ENCODE measurements at regions not wholly inside any gene's neighbourhood (a gene's known extent, or its start where the extent isn't known, plus 50 kb on each side); places are given as distances from the start of the nearest gene placed in this dataset.

DNA sequence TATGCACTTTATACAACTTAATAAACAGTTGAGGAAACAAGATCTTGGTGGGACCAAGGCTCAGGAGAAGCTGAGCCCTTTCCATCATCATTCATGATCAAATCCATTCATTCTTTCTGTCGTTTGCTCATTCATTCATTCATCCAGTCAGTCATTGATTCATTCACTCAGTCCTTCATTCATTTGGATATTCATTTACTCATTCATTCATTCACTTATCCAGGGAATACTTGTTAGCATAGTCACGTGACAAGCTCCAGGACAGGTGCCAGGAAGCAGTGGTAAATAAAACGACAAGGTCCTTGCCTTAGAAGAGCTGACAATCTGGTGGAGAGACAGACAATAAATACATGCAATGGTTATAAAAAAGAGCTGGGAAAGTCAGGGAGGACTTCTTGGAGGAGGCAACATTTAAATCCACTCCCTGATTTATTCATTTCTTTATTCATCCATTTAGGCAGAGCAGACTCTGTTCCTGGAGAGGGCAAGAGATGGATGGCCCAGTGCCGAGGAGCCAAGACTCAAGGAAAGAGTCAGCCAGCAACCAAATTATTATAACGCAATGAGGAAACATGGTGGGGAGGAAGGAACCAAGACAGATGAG is 74.1 kb upstream of the CASZ1 start:
- H3K36me3 ChIP-seq (ENCODE audit: control insufficient read depth in 2 of 3, insufficient read depth in 3 of 3, low read length in 3 of 3) = no peaks in the 10 kb centered on the region
- no peak overlapping the region for H3K4me3 ChIP-seq (ENCODE audit: low read length)
- no peak overlapping the region for H3K27ac ChIP-seq (ENCODE audit: low read depth, low read length)
- ATAC-seq (no peak), DNase-seq (no peak)
- peaks cover 0 to 13% of the 10 kb centered on the region in 2 donors for H3K27me3 ChIP-seq (ENCODE audit: control insufficient read depth in 2 of 2, insufficient read depth in 2 of 2, low read length in 2 of 2)
- Mint-ChIP-seq H3K36me3 (no peaks in the 10 kb centered on the region), H3K27ac (no peak overlapping the region), H3K4me1 (peaks cover 8 to 21% (median 15%) of the 10 kb centered on the region in 7 donors), H3K4me3 (no peak overlapping the region), H3K27me3 (peaks cover 33 to 55% (median 43%) of the 10 kb centered on the region in 5 donors), H3K9me3 (peaks cover 0 to 2% (median 0%) of the 10 kb centered on the region in 11 donors)
- intact Hi-C loops (cut with micrococcal nuclease) = no loop called here
- ChIA-PET CTCF (interaction anchor here (0.6 to 2.3 kb wide), 2 partner anchors 376 to 666 kb away, joined by 3 to 15 read pairs; no protein-coding TSS in a partner anchor), POLR2A (no interaction called here)
- no peaks in the 10 kb centered on the region for H3K9me3 ChIP-seq (ENCODE audit: control insufficient read depth in 2 of 3, low read length in 3 of 3)
- peaks cover 0 to 7% of the 10 kb centered on the region in 2 donors for H3K4me1 ChIP-seq (ENCODE audit: control insufficient read depth in 2 of 2, insufficient read depth in 2 of 2, low read length in 2 of 2)

DNA sequence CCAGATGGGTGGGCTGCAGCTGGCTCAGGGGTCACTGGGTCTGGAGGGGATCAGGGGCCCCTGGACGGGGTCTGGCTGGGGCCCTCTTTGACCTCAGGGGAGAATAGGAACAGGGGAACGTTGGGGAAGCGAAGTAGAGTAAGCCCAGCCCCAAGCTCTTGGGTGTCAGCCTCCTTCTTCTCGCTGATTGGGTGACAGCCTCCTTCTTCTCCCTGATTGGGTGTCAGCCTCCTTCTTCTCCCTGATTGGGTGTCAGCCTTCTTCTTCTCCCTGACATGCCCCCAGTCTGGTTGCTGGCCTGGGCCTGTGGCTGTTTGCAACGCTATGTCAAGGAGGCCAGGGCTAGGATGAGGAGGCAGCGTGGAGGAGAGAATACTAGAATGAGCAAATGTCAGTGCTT is 76.7 kb upstream of the CASZ1 start:
- ChIA-PET POLR2A (no interaction called here), CTCF (no interaction called here)
- DNase-seq = no peak
- Mint-ChIP-seq H3K27me3 (peaks cover 19 to 36% (median 24%) of the 10 kb centered on the region in 5 donors), H3K4me3 (no peak overlapping the region), H3K9me3 (no peaks in the 10 kb centered on the region), H3K4me1 (peaks cover 0 to under 1% (median 0%) of the 10 kb centered on the region in 7 donors), H3K27ac (no peak overlapping the region), H3K36me3 (no peaks in the 10 kb centered on the region)
- H3K36me3 ChIP-seq (ENCODE audit: control insufficient read depth in 2 of 3, insufficient read depth in 3 of 3, low read length in 3 of 3) = no peaks in the 10 kb centered on the region
- no peak for ATAC-seq
- no peaks in the 10 kb centered on the region for H3K9me3 ChIP-seq (ENCODE audit: control insufficient read depth in 2 of 3, low read length in 3 of 3)
- H3K4me3 ChIP-seq (ENCODE audit: low read length) = no peak overlapping the region
- no peaks in the 10 kb centered on the region for H3K4me1 ChIP-seq (ENCODE audit: control insufficient read depth in 2 of 2, insufficient read depth in 2 of 2, low read length in 2 of 2)
- peaks cover 0 to 7% of the 10 kb centered on the region in 2 donors for H3K27me3 ChIP-seq (ENCODE audit: control insufficient read depth in 2 of 2, insufficient read depth in 2 of 2, low read length in 2 of 2)
- intact Hi-C loops (cut with micrococcal nuclease) = no loop called here
- H3K27ac ChIP-seq (ENCODE audit: low read depth, low read length) = no peak overlapping the region

DNA sequence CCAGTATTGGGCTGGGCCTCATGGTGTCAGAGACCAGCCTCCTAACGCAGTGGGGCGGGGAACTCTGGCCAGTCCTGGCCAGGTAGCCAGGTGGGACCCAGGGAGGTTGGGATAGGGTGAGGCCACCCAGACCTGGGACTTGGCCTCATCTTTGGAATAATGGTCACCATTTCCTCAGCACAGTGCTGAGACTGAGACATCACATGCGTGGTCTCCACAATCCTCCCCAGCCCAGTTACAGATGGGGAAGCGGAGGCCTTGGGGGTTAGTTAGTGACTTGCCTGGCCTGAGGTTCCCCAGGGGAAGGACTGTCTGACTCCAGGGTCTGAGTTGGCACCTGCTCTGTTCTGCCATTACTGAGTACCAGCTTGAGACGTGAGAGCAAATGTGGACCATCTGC is 77.9 kb upstream of the CASZ1 start:
- no peak for ATAC-seq

DNA sequence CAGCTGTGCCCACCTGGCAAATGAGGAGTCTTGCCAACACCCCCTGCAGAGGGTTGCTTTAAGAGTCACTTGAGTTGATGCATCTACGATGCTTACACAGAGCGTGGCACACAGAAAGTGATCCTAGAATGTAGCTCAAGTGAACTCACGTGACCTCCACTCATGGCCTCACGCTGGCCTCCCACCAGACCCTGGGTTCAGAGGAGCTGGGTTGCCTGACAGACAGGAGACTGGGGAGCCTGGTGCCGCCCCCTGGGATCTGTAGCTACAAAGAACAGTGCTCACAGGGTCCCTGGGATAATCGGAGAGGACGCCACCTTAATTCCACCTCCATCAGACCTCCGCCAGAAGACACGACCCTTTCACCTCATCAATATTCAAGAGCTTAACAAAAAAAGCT is 81.4 kb upstream of the CASZ1 start:
- Mint-ChIP-seq H3K4me1 (no peaks in the 10 kb centered on the region), H3K36me3 (no peaks in the 10 kb centered on the region), H3K4me3 (no peak overlapping the region), H3K27me3 (peaks cover 0 to 10% (median 8%) of the 10 kb centered on the region in 5 donors), H3K27ac (no peak overlapping the region), H3K9me3 (no peaks in the 10 kb centered on the region)
- DNase-seq (no peak), ATAC-seq (no peak)
- Histone ChIP-seq H3K9me3 (ENCODE audit: control insufficient read depth in 2 of 3, low read length in 3 of 3) (no peaks in the 10 kb centered on the region), H3K4me1 (ENCODE audit: control insufficient read depth in 2 of 2, insufficient read depth in 2 of 2, low read length in 2 of 2) (no peaks in the 10 kb centered on the region), H3K4me3 (ENCODE audit: low read length) (no peak overlapping the region), H3K27me3 (ENCODE audit: control insufficient read depth in 2 of 2, insufficient read depth in 2 of 2, low read length in 2 of 2) (no peaks in the 10 kb centered on the region), H3K27ac (ENCODE audit: low read depth, low read length) (no peak overlapping the region), H3K36me3 (ENCODE audit: control insufficient read depth in 2 of 3, insufficient read depth in 3 of 3, low read length in 3 of 3) (no peaks in the 10 kb centered on the region)
- intact Hi-C loops (cut with micrococcal nuclease) = no loop called here
- CTCF ChIA-PET = no interaction called here
- POLR2A ChIA-PET = no interaction called here

More for the DNA sequence above, 77.9 kb upstream of the CASZ1 start:
- Histone ChIP-seq H3K36me3 (ENCODE audit: control insufficient read depth in 2 of 3, insufficient read depth in 3 of 3, low read length in 3 of 3) (no peaks in the 10 kb centered on the region), H3K4me1 (ENCODE audit: control insufficient read depth in 2 of 2, insufficient read depth in 2 of 2, low read length in 2 of 2) (no peaks in the 10 kb centered on the region), H3K9me3 (ENCODE audit: control insufficient read depth in 2 of 3, low read length in 3 of 3) (no peaks in the 10 kb centered on the region), H3K27me3 (ENCODE audit: control insufficient read depth in 2 of 2, insufficient read depth in 2 of 2, low read length in 2 of 2) (peaks cover 0 to 5% of the 10 kb centered on the region in 2 donors), H3K27ac (ENCODE audit: low read depth, low read length) (no peak overlapping the region), H3K4me3 (ENCODE audit: low read length) (no peak overlapping the region)
- no peaks in the 10 kb centered on the region for H3K4me1 Mint-ChIP-seq
- H3K27ac Mint-ChIP-seq = no peak overlapping the region
- ChIA-PET CTCF (no interaction called here), POLR2A (no interaction called here)
- DNase-seq = no peak
- no peaks in the 10 kb centered on the region for H3K9me3 Mint-ChIP-seq
- H3K4me3 Mint-ChIP-seq = no peak overlapping the region
- no peaks in the 10 kb centered on the region for H3K36me3 Mint-ChIP-seq
- peaks cover 9 to 28% (median 16%) of the 10 kb centered on the region in 5 donors for H3K27me3 Mint-ChIP-seq
- intact Hi-C loops (cut with micrococcal nuclease) = no loop called here

DNA sequence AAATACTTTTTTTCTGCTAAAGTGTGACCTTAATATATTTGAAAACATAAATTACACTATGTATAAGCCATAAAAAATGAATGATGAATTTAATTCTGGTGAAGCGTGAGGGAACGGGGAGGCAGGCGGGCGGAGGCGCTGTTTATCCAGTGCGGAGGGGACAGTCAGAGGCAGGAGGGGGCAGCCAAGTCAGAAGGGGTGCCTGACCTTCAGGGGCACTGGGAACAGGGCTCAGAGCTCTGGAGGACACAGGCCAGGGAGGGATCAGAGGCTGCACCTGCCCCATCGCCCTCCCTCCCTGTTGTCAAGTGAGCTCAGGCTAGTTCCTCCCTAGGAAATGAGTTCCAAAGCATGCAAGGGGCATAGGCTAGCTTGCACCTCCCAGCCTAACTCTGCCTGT is 82.0 kb upstream of the CASZ1 start:
- no peaks in the 10 kb centered on the region for H3K9me3 ChIP-seq (ENCODE audit: control insufficient read depth in 2 of 3, low read length in 3 of 3)
- no peaks in the 10 kb centered on the region for H3K36me3 ChIP-seq (ENCODE audit: control insufficient read depth in 2 of 3, insufficient read depth in 3 of 3, low read length in 3 of 3)
- H3K36me3 Mint-ChIP-seq = no peaks in the 10 kb centered on the region
- no peak overlapping the region for H3K27ac Mint-ChIP-seq
- ChIA-PET POLR2A (no interaction called here), CTCF (interaction anchor here (0.8 kb wide), 1 partner anchor 12 kb away, joined by 3 read pairs; no protein-coding TSS in a partner anchor)
- intact Hi-C loops (cut with micrococcal nuclease) = no loop called here
- no peaks in the 10 kb centered on the region for H3K4me1 ChIP-seq (ENCODE audit: control insufficient read depth in 2 of 2, insufficient read depth in 2 of 2, low read length in 2 of 2)
- H3K27ac ChIP-seq (ENCODE audit: low read depth, low read length) = no peak overlapping the region
- no peak overlapping the region for H3K4me3 ChIP-seq (ENCODE audit: low read length)
- H3K4me1 Mint-ChIP-seq = no peaks in the 10 kb centered on the region
- ATAC-seq = no peak
- DNase-seq = no peak
- H3K9me3 Mint-ChIP-seq = no peaks in the 10 kb centered on the region
- no peak overlapping the region for H3K4me3 Mint-ChIP-seq
- no peaks in the 10 kb centered on the region for H3K27me3 ChIP-seq (ENCODE audit: control insufficient read depth in 2 of 2, insufficient read depth in 2 of 2, low read length in 2 of 2)
- peaks cover 0 to 10% (median 5%) of the 10 kb centered on the region in 5 donors for H3K27me3 Mint-ChIP-seq

DNA sequence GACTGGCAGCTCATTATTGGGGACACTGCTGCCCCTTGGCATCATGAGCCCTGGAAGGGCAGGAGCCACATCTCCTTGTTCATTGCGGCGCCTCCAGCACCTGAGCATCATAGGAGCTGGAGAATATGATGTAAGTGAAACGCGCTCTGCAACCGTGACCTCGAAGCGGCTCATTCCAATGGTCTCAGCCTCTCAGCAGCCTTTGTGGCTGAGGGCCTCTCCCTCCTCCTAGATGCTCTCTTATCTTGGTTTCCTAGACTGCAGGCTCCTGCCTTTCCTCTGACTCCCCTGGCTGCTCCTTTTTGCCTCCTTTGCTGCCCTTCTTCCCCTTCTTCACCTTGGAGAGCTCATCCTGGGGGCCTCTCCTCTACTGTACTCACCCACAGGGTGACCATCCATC is 83.6 kb upstream of the CASZ1 start:
- no peaks in the 10 kb centered on the region for H3K36me3 ChIP-seq (ENCODE audit: control insufficient read depth in 2 of 3, insufficient read depth in 3 of 3, low read length in 3 of 3)
- ATAC-seq = no peak
- no peaks in the 10 kb centered on the region for H3K4me1 Mint-ChIP-seq
- ChIA-PET POLR2A (no interaction called here), CTCF (interaction anchor here (0.6 kb wide), 1 partner anchor 706 kb away, joined by 3 read pairs; no protein-coding TSS in a partner anchor)
- H3K4me1 ChIP-seq (ENCODE audit: control insufficient read depth in 2 of 2, insufficient read depth in 2 of 2, low read length in 2 of 2) = no peaks in the 10 kb centered on the region
- no peak overlapping the region for H3K4me3 ChIP-seq (ENCODE audit: low read length)
- H3K36me3 Mint-ChIP-seq = no peaks in the 10 kb centered on the region
- no peak overlapping the region for H3K4me3 Mint-ChIP-seq
- intact Hi-C loops (cut with micrococcal nuclease) = no loop called here
- peaks cover 0 to 16% (median 4%) of the 10 kb centered on the region in 5 donors for H3K27me3 Mint-ChIP-seq
- no peak for DNase-seq
- no peaks in the 10 kb centered on the region for H3K27me3 ChIP-seq (ENCODE audit: control insufficient read depth in 2 of 2, insufficient read depth in 2 of 2, low read length in 2 of 2)
- H3K9me3 ChIP-seq (ENCODE audit: control insufficient read depth in 2 of 3, low read length in 3 of 3) = no peaks in the 10 kb centered on the region
- H3K27ac ChIP-seq (ENCODE audit: low read depth, low read length) = no peak overlapping the region
- no peaks in the 10 kb centered on the region for H3K9me3 Mint-ChIP-seq
- peak overlapping the region in 1 of 9 donors; percentile 74 for H3K27ac Mint-ChIP-seq

DNA sequence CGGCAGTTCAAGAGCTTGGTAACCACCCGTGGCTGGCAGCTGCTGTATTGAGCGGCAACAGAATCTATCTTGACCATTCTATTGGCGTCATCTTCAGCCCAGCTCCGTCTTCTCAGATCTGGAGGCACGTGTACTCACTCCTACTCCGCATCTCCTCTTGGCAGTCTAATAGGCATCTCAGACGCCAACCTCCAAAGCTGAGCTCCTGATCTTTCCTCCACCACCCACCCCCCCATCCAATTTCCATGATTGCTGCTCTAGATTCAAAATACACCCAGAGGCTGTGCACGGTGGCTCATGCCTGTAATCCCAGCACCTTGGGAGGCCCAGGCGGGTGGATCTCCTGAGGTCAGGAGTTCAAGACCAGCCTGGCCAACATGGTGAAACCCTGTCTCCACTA is 84.6 kb upstream of the CASZ1 start:
- H3K4me3 ChIP-seq (ENCODE audit: low read length) = no peak overlapping the region
- H3K36me3 ChIP-seq (ENCODE audit: control insufficient read depth in 2 of 3, insufficient read depth in 3 of 3, low read length in 3 of 3) = no peaks in the 10 kb centered on the region
- Mint-ChIP-seq H3K4me1 (no peaks in the 10 kb centered on the region), H3K4me3 (no peak overlapping the region), H3K27ac (no peak overlapping the region), H3K36me3 (no peaks in the 10 kb centered on the region), H3K27me3 (peaks cover 0 to 25% (median 7%) of the 10 kb centered on the region in 5 donors), H3K9me3 (no peaks in the 10 kb centered on the region)
- CTCF ChIA-PET = no interaction called here
- no peaks in the 10 kb centered on the region for H3K4me1 ChIP-seq (ENCODE audit: control insufficient read depth in 2 of 2, insufficient read depth in 2 of 2, low read length in 2 of 2)
- DNase-seq = no peak
- H3K27me3 ChIP-seq (ENCODE audit: control insufficient read depth in 2 of 2, insufficient read depth in 2 of 2, low read length in 2 of 2) = no peaks in the 10 kb centered on the region
- ATAC-seq = no peak
- H3K27ac ChIP-seq (ENCODE audit: low read depth, low read length) = no peak overlapping the region
- POLR2A ChIA-PET = no interaction called here
- H3K9me3 ChIP-seq (ENCODE audit: control insufficient read depth in 2 of 3, low read length in 3 of 3) = no peaks in the 10 kb centered on the region
- intact Hi-C loops (cut with micrococcal nuclease) = no loop called here
